Hepatocyte (in vitro differentiated cells): ENCODE measurements at regions not wholly inside any gene's neighbourhood (a gene's known extent, or its start where the extent isn't known, plus 50 kb on each side); places are given as distances from the start of the nearest gene placed in this dataset.

Experiments
- DNase-seq: peaks from one replicate; pipeline ENCODE4 v3.0.0-alpha.2; 2016; ENCODE audit warnings: low spot score
- H2AFZ ChIP-seq: fragments of 200-600 bp; sonication (generic); 2 replicates; pipeline ENCODE4 v1.6.0; 2016; ENCODE audit warnings: antibody characterized with exemption, mild to moderate bottlenecking
- H3K27ac ChIP-seq: fragments of 200-600 bp; sonication (generic); 2 replicates; pipeline ENCODE4 v1.5.1; 2016; ENCODE audit warnings: mild to moderate bottlenecking
- H3K27me3 ChIP-seq: fragments of 200-600 bp; sonication (generic); 2 replicates; pipeline ENCODE4 v1.6.1; 2016
- H3K36me3 ChIP-seq: fragments of 200-600 bp; sonication (generic); replicated peaks from 2 replicates; pipeline ENCODE4 v1.5.1; 2016; ENCODE audit warnings: low read depth; ENCODE audit not compliant: insufficient read depth
- H3K4me1 ChIP-seq: fragments of 200-600 bp; sonication (generic); 2 replicates; pipeline ENCODE4 v1.5.1; 2016; ENCODE audit warnings: mild to moderate bottlenecking, moderate library complexity; ENCODE audit not compliant: insufficient read depth
- H3K4me2 ChIP-seq: fragments of 200-600 bp; sonication (generic); 2 replicates; pipeline ENCODE4 v1.6.0; 2016
- H3K4me3 ChIP-seq: fragments of 200-600 bp; sonication (generic); 2 replicates; pipeline ENCODE4 v1.5.1; 2016; ENCODE audit warnings: mild to moderate bottlenecking
- H3K79me2 ChIP-seq: fragments of 200-600 bp; sonication (generic); 2 replicates; pipeline ENCODE4 v1.6.0; 2017; ENCODE audit warnings: mild to moderate bottlenecking
- H3K9me2 ChIP-seq: fragments of 200-600 bp; sonication (generic); replicated peaks from 2 replicates; pipeline ENCODE4 v1.6.0; 2017; ENCODE audit warnings: mild to moderate bottlenecking; ENCODE audit not compliant: insufficient read depth
- H3K9me3 ChIP-seq: fragments of 200-600 bp; sonication (generic); 2 replicates; pipeline ENCODE4 v1.5.1; 2016; ENCODE audit warnings: low read depth, mild to moderate bottlenecking
- H4K20me1 ChIP-seq: fragments of 200-600 bp; sonication (generic); 2 replicates; pipeline ENCODE4 v1.6.0; 2016; ENCODE audit warnings: mild to moderate bottlenecking; ENCODE audit not compliant: insufficient read depth, poor library complexity, severe bottlenecking
- EZH2 ChIP-seq: fragments of 200-600 bp; sonication (generic); IDR thresholded peaks from 2 replicates; pipeline ENCODE4 v1.6.1; 2016; ENCODE audit warnings: antibody characterized with exemption, mild to moderate bottlenecking, borderline replicate concordance
- EZH2phosphoT487 ChIP-seq: fragments of 200-600 bp; sonication (generic); IDR thresholded peaks from one replicate; pipeline ENCODE4 v1.6.1; 2018; ENCODE audit warnings: antibody characterized with exemption, mild to moderate bottlenecking, low read depth, moderate library complexity; ENCODE audit not compliant: unreplicated experiment, severe bottlenecking
- WGBS: methylation state at CpG from one replicate; pipeline ENCODE4 v1.1.6; 2016; ENCODE audit warnings: low lambda C conversion rate; ENCODE audit errors: missing lambda C conversion rate; 5-methylcytosine and 5-hydroxymethylcytosine counted together
- TF ChIP-seq, protein P1 (sequence below): fragments of 200-600 bp; sonication (generic); IDR thresholded peaks from 2 replicates; pipeline ENCODE4 v1.5.1; 2016; ENCODE audit warnings: antibody characterized with exemption, mild to moderate bottlenecking; ENCODE audit not compliant: poor library complexity

DNA sequence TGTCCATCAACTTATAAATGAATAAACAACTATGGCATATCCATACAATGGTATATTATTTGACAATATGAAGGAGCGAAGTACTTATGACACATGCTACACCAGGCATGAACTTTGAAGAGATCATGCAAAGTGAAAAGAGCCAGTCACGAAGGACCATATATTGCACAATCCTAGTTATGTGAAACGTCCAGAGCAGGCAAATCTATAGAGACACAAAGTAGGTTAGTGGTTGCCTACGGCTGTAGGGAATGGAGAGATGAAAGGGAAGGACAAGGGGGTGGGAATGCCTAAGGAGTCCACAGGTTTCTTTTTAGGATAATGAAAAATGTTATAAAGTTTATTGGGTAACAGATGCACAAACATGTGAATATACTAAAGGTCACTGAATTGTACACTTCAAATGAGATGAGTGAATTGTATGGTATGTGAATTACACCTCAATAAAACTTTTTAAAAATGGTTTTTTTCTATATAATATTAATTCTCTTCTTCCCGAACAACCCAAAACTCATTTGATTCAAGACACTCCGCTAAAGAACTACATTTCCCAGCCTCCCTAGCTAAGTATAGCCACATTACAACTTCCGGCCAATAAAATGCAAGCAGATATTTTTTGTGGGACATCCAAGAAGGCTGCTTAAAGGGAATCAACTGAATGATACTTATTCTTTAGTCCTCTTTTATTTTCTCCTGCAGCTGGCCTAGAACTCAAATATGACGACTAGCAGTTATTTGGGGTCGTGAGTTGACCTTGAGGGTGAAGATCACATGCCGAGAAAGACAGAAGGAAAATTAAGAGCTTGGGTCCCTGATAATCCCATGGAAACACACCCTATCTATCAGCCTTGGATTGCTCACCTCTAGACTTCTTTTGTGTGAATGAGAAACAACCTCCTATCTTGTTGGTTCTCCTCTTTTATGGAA is 187.2 kb downstream of the TTC8 start:
- Histone ChIP-seq H3K36me3 (no peaks in the 10 kb centered on the region), H3K9me3 (no peaks in the 10 kb centered on the region), H3K4me1 (peaks cover 8% of the 10 kb centered on the region), H3K4me3 (no peak overlapping the region), H4K20me1 (no peaks in the 10 kb centered on the region), H2AFZ (peak overlapping the region; percentile 23), H3K4me2 (peak overlapping the region; percentile 70), H3K27me3 (no peaks in the 10 kb centered on the region), H3K79me2 (no peaks in the 10 kb centered on the region), H3K9me2 (no peaks in the 10 kb centered on the region), H3K27ac (peak overlapping the region; percentile 78)
- peak; percentile 26 for DNase-seq
- 59% methylated on average over 10 of the region's 10 CpGs for WGBS
- TF ChIP-seq, protein P1, sequence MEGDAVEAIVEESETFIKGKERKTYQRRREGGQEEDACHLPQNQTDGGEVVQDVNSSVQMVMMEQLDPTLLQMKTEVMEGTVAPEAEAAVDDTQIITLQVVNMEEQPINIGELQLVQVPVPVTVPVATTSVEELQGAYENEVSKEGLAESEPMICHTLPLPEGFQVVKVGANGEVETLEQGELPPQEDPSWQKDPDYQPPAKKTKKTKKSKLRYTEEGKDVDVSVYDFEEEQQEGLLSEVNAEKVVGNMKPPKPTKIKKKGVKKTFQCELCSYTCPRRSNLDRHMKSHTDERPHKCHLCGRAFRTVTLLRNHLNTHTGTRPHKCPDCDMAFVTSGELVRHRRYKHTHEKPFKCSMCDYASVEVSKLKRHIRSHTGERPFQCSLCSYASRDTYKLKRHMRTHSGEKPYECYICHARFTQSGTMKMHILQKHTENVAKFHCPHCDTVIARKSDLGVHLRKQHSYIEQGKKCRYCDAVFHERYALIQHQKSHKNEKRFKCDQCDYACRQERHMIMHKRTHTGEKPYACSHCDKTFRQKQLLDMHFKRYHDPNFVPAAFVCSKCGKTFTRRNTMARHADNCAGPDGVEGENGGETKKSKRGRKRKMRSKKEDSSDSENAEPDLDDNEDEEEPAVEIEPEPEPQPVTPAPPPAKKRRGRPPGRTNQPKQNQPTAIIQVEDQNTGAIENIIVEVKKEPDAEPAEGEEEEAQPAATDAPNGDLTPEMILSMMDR: no peak
- TF ChIP-seq EZH2 (no peak), EZH2phosphoT487 (no peak)

- Histone ChIP-seq H3K79me2 (no peaks in the 10 kb centered on the region), H3K9me2 (no peaks in the 10 kb centered on the region), H4K20me1 (no peaks in the 10 kb centered on the region), H3K4me2 (peak overlapping the region; percentile 70), H3K36me3 (no peaks in the 10 kb centered on the region), H3K27me3 (no peaks in the 10 kb centered on the region), H3K9me3 (no peaks in the 10 kb centered on the region), H2AFZ (peak overlapping the region; percentile 23), H3K27ac (peak overlapping the region; percentile 78), H3K4me3 (peak overlapping the region; percentile 22), H3K4me1 (peaks cover 8% of the 10 kb centered on the region)
- TF ChIP-seq, protein P1: no peak
- TF ChIP-seq EZH2 (no peak), EZH2phosphoT487 (no peak)
- DNase-seq: peak; percentile 21
- 46% methylated on average over 14 of the region's 14 CpGs for WGBS
Observed at GRCh38 chr14:89012282-89013097, 188.0 kb downstream of the TTC8 start.

DNA sequence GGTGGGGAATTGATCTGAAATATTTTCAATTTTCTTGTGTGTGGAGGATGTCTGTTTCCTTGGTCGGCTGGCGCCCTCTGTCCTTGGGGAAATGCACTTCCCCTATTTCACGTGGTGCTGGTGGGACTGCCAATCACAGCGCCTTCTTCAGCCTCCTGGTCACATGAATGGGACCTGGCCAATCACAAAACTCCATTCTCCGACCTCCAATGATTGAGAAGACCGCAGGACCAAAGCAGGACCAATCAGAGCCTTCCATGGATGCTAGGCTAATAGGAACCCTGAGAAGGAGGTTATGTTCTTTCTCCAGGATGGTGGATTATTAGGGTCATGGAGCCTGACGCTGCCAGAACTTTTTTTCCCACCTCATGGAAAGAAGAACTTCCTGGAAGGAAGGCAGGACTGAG is 188.7 kb downstream of the TTC8 start:
- H3K4me2 ChIP-seq: peak overlapping the region; percentile 70
- no peaks in the 10 kb centered on the region for H3K9me3 ChIP-seq
- H4K20me1 ChIP-seq: no peaks in the 10 kb centered on the region
- TF ChIP-seq EZH2: no peak
- TF ChIP-seq, protein P1: peak; percentile 52
- peak overlapping the region; percentile 22 for H3K4me3 ChIP-seq
- peaks cover 8% of the 10 kb centered on the region for H3K4me1 ChIP-seq
- no peaks in the 10 kb centered on the region for H3K79me2 ChIP-seq
- DNase-seq: peak; percentile 70
- no peaks in the 10 kb centered on the region for H3K27me3 ChIP-seq
- 74% methylated on average over 7 of the region's 7 CpGs for WGBS
- peak overlapping the region; percentile 23 for H2AFZ ChIP-seq
- H3K36me3 ChIP-seq: no peaks in the 10 kb centered on the region
- no peaks in the 10 kb centered on the region for H3K9me2 ChIP-seq
- peak overlapping the region; percentile 78 for H3K27ac ChIP-seq
